ENCODE measurements at regions not wholly inside any gene's neighbourhood (a gene's known extent, or its start where the extent isn't known, plus 50 kb on each side); places are given as distances from the start of the nearest gene placed in this dataset.

GRCh38 chr4:107380190-107380589, 339.8 kb downstream of the PAPSS1 start:
- TF ChIP-seq RCOR1 (IDR thresholded peaks at IDR 0.05; ENCODE audit: insufficient replicate concordance, low read length) (no peak), POLR2A (IDR thresholded peaks at IDR 0.05; ENCODE audit: low read depth, low read length) (no peak), FOS (IDR thresholded peaks at IDR 0.05; ENCODE audit: low read depth, low read length) (no peak), MXI1 (IDR thresholded peaks at IDR 0.05; ENCODE audit: borderline replicate concordance, low read depth, low read length) (no peak), MAZ (IDR thresholded peaks at IDR 0.05; ENCODE audit: borderline replicate concordance, low read depth, low read length) (no peak), NFE2L2 (IDR thresholded peaks at IDR 0.05; ENCODE audit: low read depth, low read length) (no peak), RFX5 (IDR thresholded peaks at IDR 0.05; ENCODE audit: low read depth, low read length) (no peak), CEBPB (IDR thresholded peaks at IDR 0.05; ENCODE audit: low read depth, low read length) (no peak), CHD1 (IDR thresholded peaks at IDR 0.05; ENCODE audit: low read depth, low read length) (no peak), SMC3 (IDR thresholded peaks at IDR 0.05; ENCODE audit: low read depth, low read length) (no peak), MAFK (IDR thresholded peaks at IDR 0.05; ENCODE audit: low read depth, low read length) (no peak), BHLHE40 (IDR thresholded peaks at IDR 0.05; ENCODE audit: low read depth, low read length) (no peak), RAD21 (IDR thresholded peaks at IDR 0.05; ENCODE audit: low read length) (no peak)
- TF ChIP-seq, protein P1, sequence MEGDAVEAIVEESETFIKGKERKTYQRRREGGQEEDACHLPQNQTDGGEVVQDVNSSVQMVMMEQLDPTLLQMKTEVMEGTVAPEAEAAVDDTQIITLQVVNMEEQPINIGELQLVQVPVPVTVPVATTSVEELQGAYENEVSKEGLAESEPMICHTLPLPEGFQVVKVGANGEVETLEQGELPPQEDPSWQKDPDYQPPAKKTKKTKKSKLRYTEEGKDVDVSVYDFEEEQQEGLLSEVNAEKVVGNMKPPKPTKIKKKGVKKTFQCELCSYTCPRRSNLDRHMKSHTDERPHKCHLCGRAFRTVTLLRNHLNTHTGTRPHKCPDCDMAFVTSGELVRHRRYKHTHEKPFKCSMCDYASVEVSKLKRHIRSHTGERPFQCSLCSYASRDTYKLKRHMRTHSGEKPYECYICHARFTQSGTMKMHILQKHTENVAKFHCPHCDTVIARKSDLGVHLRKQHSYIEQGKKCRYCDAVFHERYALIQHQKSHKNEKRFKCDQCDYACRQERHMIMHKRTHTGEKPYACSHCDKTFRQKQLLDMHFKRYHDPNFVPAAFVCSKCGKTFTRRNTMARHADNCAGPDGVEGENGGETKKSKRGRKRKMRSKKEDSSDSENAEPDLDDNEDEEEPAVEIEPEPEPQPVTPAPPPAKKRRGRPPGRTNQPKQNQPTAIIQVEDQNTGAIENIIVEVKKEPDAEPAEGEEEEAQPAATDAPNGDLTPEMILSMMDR (conservative IDR thresholded peaks at IDR 0.05; ENCODE audit: low read depth, low read length) = no peak
- TF ChIP-seq, protein P2, sequence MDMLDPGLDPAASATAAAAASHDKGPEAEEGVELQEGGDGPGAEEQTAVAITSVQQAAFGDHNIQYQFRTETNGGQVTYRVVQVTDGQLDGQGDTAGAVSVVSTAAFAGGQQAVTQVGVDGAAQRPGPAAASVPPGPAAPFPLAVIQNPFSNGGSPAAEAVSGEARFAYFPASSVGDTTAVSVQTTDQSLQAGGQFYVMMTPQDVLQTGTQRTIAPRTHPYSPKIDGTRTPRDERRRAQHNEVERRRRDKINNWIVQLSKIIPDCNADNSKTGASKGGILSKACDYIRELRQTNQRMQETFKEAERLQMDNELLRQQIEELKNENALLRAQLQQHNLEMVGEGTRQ (IDR thresholded peaks at IDR 0.05; ENCODE audit: low read depth, low read length) = no peak
- H2AFZ ChIP-seq (replicated peaks; ENCODE audit: low read length, poor library complexity) = no peak overlapping the region
- H3K23ac ChIP-seq (ENCODE audit: low read depth, low read length) = no peak overlapping the region
- H2BK120ac ChIP-seq (ENCODE audit: low read depth, low read length) = peak overlapping the region; percentile 78
- ChIA-PET POLR2A (ENCODE audit: unreplicated experiment) (interaction anchor here (0.6 kb wide), 1 partner anchor 8 kb away, joined by 12 read pairs; no protein-coding TSS in a partner anchor), CTCF (no interaction called here)
- H3K9me3 ChIP-seq (ENCODE audit: control insufficient read depth, insufficient read depth, low read length) = no peaks in the 10 kb centered on the region
- in situ Hi-C loops (cut with MboI; ENCODE audit: low sequenced_read_pairs) (no loop called here), dilution Hi-C loops (cut with HindIII; ENCODE audit: low sequenced_read_pairs, unreplicated experiment) (no loop called here), intact Hi-C loops (cut with micrococcal nuclease) (loop anchor here (5.0 to 10.0 kb wide), 3 partner anchors 198 to 355 kb away; no protein-coding TSS in a partner anchor)
- ATAC-seq (ENCODE audit: low read depth) (no peak), DNase-seq (no peak)
- H2AK5ac ChIP-seq (ENCODE audit: low read depth, low read length) = no peak overlapping the region
- H3K9me1 ChIP-seq (ENCODE audit: insufficient read depth, low read length) = no peaks in the 10 kb centered on the region
- no peak overlapping the region for H2AK9ac ChIP-seq (replicated peaks; ENCODE audit: low read depth, low read length, poor library complexity)
- no TSS peak for BruUV-seq (replicated peaks)
- H3K56ac ChIP-seq (ENCODE audit: extremely low read depth, insufficient read depth, low read length) = no peak overlapping the region
- H3K4me3 ChIP-seq (ENCODE audit: insufficient read depth, low read depth, low read length) = no peak overlapping the region
- peaks cover 5% of the 10 kb centered on the region for H3K4me1 ChIP-seq (ENCODE audit: control insufficient read depth, insufficient read depth, low read length)
- H4K91ac ChIP-seq (ENCODE audit: insufficient read depth, low read depth, low read length) = no peak overlapping the region
- no peaks in the 10 kb centered on the region for H3K36me3 ChIP-seq (ENCODE audit: control insufficient read depth, insufficient read depth, low read length)
- no peak overlapping the region for H2BK20ac ChIP-seq (ENCODE audit: low read depth, low read length)
- H3K27me3 ChIP-seq (ENCODE audit: control insufficient read depth, insufficient read depth, low read length) = no peaks in the 10 kb centered on the region
- H3K18ac ChIP-seq (ENCODE audit: low read depth, low read length) = peak overlapping the region; percentile 99
- H3K27ac ChIP-seq (ENCODE audit: insufficient read depth, low read length) = no peak overlapping the region
- H3K79me1 ChIP-seq (ENCODE audit: low read depth in 1 of 2, low read length in 2 of 2) = no peaks in the 10 kb centered on the region
- peak overlapping the region; percentile 49 for H4K5ac ChIP-seq (ENCODE audit: low read depth, low read length)
- no peak overlapping the region for H3K9ac ChIP-seq (ENCODE audit: low read depth, low read length)
- peak overlapping the region; percentile 43; the same call in 1 of the 2 replicates for H3K4ac ChIP-seq (ENCODE audit: low read depth, low read length)
- H3K4me2 ChIP-seq (ENCODE audit: low read depth, low read length) = no peak overlapping the region
- H4K20me1 ChIP-seq (ENCODE audit: insufficient read depth, low read length) = no peaks in the 10 kb centered on the region
- no peak overlapping the region; a peak in 2 of 4 replicates for H4K8ac ChIP-seq (ENCODE audit: low read depth in 2 of 2, low read length in 2 of 2)
- WGBS, 2 experiments (ENCODE audit: extremely low coverage in 2 of 2, insufficient read length in 1 of 2) = 77% methylated on average over 3 of the region's 4 CpGs; no CpG with 5 or more reads in 1 of the 2 experiments
- H2BK15ac ChIP-seq (ENCODE audit: low read depth, low read length) = no peak overlapping the region
- no peak overlapping the region for H3K14ac ChIP-seq (replicated peaks; ENCODE audit: low read depth, low read length)
- peak overlapping the region; percentile 78 for H2BK5ac ChIP-seq (ENCODE audit: low read depth, low read length, poor library complexity, severe bottlenecking)
